Calu3 (cell line): ENCODE measurements at regions not wholly inside any gene's neighbourhood (a gene's known extent, or its start where the extent isn't known, plus 50 kb on each side); places are given as distances from the start of the nearest gene placed in this dataset.

Experiments
- BruUV-seq: library from RNA; stranded (reverse); fragments of 400-500 nt; replicated peaks from 2 replicates; lab custom pipeline; 2021; lab: Mats Ljungman, UMichigan
- CTCF ChIA-PET: fragments of 300-600 bp; sonication (Branson Sonifier 250); formaldehyde crosslinking; loops from one replicate; lab custom pipeline; 2022; ENCODE audit warnings: antibody characterized with exemption; lab: Charles Lee
- DNase-seq: peaks from one replicate; pipeline ENCODE4 v3.0.0; 2022
- H3K27ac Mint-ChIP-seq: one replicate; pipeline ENCODE4 v1.8.0; 2022; ENCODE audit warnings: mixed read lengths; ENCODE audit not compliant: unreplicated experiment
- H3K27me3 Mint-ChIP-seq: one replicate; pipeline ENCODE4 v1.8.0; 2022; ENCODE audit warnings: mixed read lengths; ENCODE audit not compliant: unreplicated experiment
- H3K36me3 Mint-ChIP-seq: one replicate; pipeline ENCODE4 v1.8.0; 2022; ENCODE audit warnings: mild to moderate bottlenecking, moderate library complexity, mixed read lengths; ENCODE audit not compliant: insufficient read depth, unreplicated experiment
- H3K4me1 Mint-ChIP-seq: one replicate; pipeline ENCODE4 v1.8.0; 2022; ENCODE audit warnings: mild to moderate bottlenecking, low read depth, mixed read lengths; ENCODE audit not compliant: unreplicated experiment
- H3K4me3 Mint-ChIP-seq: one replicate; pipeline ENCODE4 v1.8.0; 2022; ENCODE audit warnings: mild to moderate bottlenecking, low read depth, moderate library complexity, mixed read lengths; ENCODE audit not compliant: unreplicated experiment
- H3K9me3 Mint-ChIP-seq: one replicate; pipeline ENCODE4 v1.8.0; 2022; ENCODE audit warnings: low read depth, mixed read lengths; ENCODE audit not compliant: unreplicated experiment
- CTCF ChIP-seq: fragments of 200-600 bp; IDR thresholded peaks from one replicate; pipeline ENCODE4 v1.8.0; 2022; ENCODE audit warnings: antibody characterized with exemption; ENCODE audit not compliant: unreplicated experiment
- intact Hi-C: fragments of 100-400 bp; cut with micrococcal nuclease; formaldehyde crosslinking; loops from one replicate; pipeline ENCODE4 v1.10.0; 2022; ENCODE audit not compliant: unreplicated experiment

- no peak overlapping the region for H3K4me3 Mint-ChIP-seq
- no peaks in the 10 kb centered on the region for H3K4me1 Mint-ChIP-seq
- H3K27me3 Mint-ChIP-seq = peaks cover 13% of the 10 kb centered on the region
- H3K27ac Mint-ChIP-seq = no peak overlapping the region
- no peaks in the 10 kb centered on the region for H3K9me3 Mint-ChIP-seq
- H3K36me3 Mint-ChIP-seq = no peaks in the 10 kb centered on the region
- no peak for DNase-seq
- no TSS peak for BruUV-seq
- CTCF ChIA-PET = interaction anchor here (0.6 kb wide), 1 partner anchor 1663 kb away, joined by 5 read pairs; no protein-coding TSS in a partner anchor
- no peak for TF ChIP-seq CTCF
- intact Hi-C loops = no loop called here
Observed at GRCh38 chr2:219777388-219777787, 150.0 kb downstream of the SLC4A3 start.

GRCh38 chr2:219778189-219778588, 150.8 kb downstream of the SLC4A3 start:
- peaks cover 2% of the 10 kb centered on the region for H3K9me3 Mint-ChIP-seq
- no TSS peak for BruUV-seq
- no peaks in the 10 kb centered on the region for H3K4me1 Mint-ChIP-seq
- no peak for TF ChIP-seq CTCF
- no peak overlapping the region for H3K4me3 Mint-ChIP-seq
- intact Hi-C loops = no loop called here
- CTCF ChIA-PET = interaction anchor here (0.8 kb wide), 1 partner anchor 59 kb away, joined by 3 read pairs; no protein-coding TSS in a partner anchor
- DNase-seq = no peak
- no peaks in the 10 kb centered on the region for H3K36me3 Mint-ChIP-seq
- peaks cover 13% of the 10 kb centered on the region for H3K27me3 Mint-ChIP-seq
- no peak overlapping the region for H3K27ac Mint-ChIP-seq

GRCh38 chr2:219782737-219783348, 155.4 kb downstream of the SLC4A3 start:
- no peaks in the 10 kb centered on the region for H3K36me3 Mint-ChIP-seq
- TF ChIP-seq CTCF = no peak
- peaks cover 2% of the 10 kb centered on the region for H3K9me3 Mint-ChIP-seq
- no peak for DNase-seq
- CTCF ChIA-PET = no interaction called here
- no peak overlapping the region for H3K27ac Mint-ChIP-seq
- intact Hi-C loops = no loop called here
- peaks cover 24% of the 10 kb centered on the region for H3K27me3 Mint-ChIP-seq
- no peaks in the 10 kb centered on the region for H3K4me1 Mint-ChIP-seq
- no TSS peak for BruUV-seq
- no peak overlapping the region for H3K4me3 Mint-ChIP-seq

GRCh38 chr2:219783359-219783975, 156.0 kb downstream of the SLC4A3 start:
- Mint-ChIP-seq H3K27ac (no peak overlapping the region), H3K4me1 (no peaks in the 10 kb centered on the region), H3K36me3 (no peaks in the 10 kb centered on the region), H3K9me3 (peaks cover 2% of the 10 kb centered on the region), H3K27me3 (peaks cover 18% of the 10 kb centered on the region), H3K4me3 (no peak overlapping the region)
- CTCF ChIA-PET = no interaction called here
- no peak for TF ChIP-seq CTCF
- intact Hi-C loops = no loop called here
- no peak for DNase-seq
- no TSS peak for BruUV-seq
